ENCODE measurements at regions not wholly inside any gene's neighbourhood (a gene's known extent, or its start where the extent isn't known, plus 50 kb on each side); places are given as distances from the start of the nearest gene placed in this dataset.

DNA sequence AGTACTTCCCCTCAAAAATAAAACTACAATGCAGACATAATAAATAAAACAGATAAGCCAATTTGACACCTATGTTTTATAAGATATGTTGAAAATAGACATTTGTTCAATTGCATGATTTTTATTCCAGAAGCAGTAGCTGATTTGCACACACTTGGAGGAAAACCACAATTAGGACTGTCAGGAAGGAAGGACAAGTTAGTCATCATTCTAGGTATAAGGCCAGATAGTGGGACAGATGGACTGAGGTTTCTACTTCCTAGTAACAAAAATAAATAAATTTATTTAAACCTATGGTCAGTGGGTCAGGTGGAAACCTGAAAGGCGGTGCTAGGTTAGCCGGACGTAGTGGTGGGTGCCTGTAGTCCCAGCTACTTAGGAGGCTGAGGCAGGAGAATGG, 141.8 kb upstream of the RASSF8 start:
- TF ChIP-seq, protein P1, sequence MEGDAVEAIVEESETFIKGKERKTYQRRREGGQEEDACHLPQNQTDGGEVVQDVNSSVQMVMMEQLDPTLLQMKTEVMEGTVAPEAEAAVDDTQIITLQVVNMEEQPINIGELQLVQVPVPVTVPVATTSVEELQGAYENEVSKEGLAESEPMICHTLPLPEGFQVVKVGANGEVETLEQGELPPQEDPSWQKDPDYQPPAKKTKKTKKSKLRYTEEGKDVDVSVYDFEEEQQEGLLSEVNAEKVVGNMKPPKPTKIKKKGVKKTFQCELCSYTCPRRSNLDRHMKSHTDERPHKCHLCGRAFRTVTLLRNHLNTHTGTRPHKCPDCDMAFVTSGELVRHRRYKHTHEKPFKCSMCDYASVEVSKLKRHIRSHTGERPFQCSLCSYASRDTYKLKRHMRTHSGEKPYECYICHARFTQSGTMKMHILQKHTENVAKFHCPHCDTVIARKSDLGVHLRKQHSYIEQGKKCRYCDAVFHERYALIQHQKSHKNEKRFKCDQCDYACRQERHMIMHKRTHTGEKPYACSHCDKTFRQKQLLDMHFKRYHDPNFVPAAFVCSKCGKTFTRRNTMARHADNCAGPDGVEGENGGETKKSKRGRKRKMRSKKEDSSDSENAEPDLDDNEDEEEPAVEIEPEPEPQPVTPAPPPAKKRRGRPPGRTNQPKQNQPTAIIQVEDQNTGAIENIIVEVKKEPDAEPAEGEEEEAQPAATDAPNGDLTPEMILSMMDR (IDR thresholded peaks at IDR 0.05): no peak
- TF ChIP-seq EP300 (IDR thresholded peaks at IDR 0.05): no peak
- TF ChIP-seq POLR2A (IDR thresholded peaks at IDR 0.05): no peak
